Keratinocyte (primary cell): ENCODE measurements at regions not wholly inside any gene's neighbourhood (a gene's known extent, or its start where the extent isn't known, plus 50 kb on each side); places are given as distances from the start of the nearest gene placed in this dataset.

Experiments
- DNase-seq: peaks from one replicate; pipeline ENCODE4 v3.0.0-alpha.2; 2011; ENCODE audit warnings: low read depth, missing footprints, low spot score
- FAIRE-seq: peaks from 2 replicates; lab custom pipeline; 2011; peaks lifted over from hg19 to GRCh38; lab: Jason Lieb, UNC
- H2AFZ ChIP-seq: 2 replicates; pipeline ENCODE4 v1.6.0; 2012; ENCODE audit warnings: low read length, control low read depth, inconsistent platforms; ENCODE audit not compliant: control insufficient read depth
- H3K27ac ChIP-seq: 2 replicates; pipeline ENCODE4 v1.5.1; 2011; ENCODE audit warnings: low read length; ENCODE audit not compliant: control insufficient read depth, insufficient read depth
- H3K27me3 ChIP-seq: 3 replicates; pipeline ENCODE4 v1.6.0; 2011; ENCODE audit warnings: low read length; ENCODE audit not compliant: control insufficient read depth, insufficient read depth; ENCODE audit errors: extremely low read depth
- H3K36me3 ChIP-seq, 2 experiments: 2 replicates in 1 of 2; 3 replicates in 1 of 2; pipeline ENCODE4 v1.5.1; 2011; ENCODE audit warnings: low read length in 2 of 2, mild to moderate bottlenecking in 1 of 2; ENCODE audit not compliant: control insufficient read depth in 2 of 2, insufficient read depth in 2 of 2; ENCODE audit errors: extremely low read depth in 1 of 2
- H3K4me1 ChIP-seq: 3 replicates; pipeline ENCODE4 v1.5.1; 2011; ENCODE audit warnings: low read length; ENCODE audit not compliant: control insufficient read depth, insufficient read depth; ENCODE audit errors: extremely low read depth
- H3K4me2 ChIP-seq: 3 replicates; pipeline ENCODE4 v1.6.0; 2011; ENCODE audit warnings: low read depth, low read length; ENCODE audit not compliant: control insufficient read depth, insufficient read depth; ENCODE audit errors: extremely low read depth
- H3K4me3 ChIP-seq, 3 experiments: fragments of 200-600 bp in 1 of 3; sonication (generic) in 1 of 3; 2 replicates in 2 of 3; 3 replicates in 1 of 3; pipeline ENCODE4 v1.5.1; 2011 to 2016; ENCODE audit warnings: low read length in 3 of 3, mild to moderate bottlenecking in 3 of 3, control low read depth in 2 of 3, inconsistent platforms in 1 of 3, low read depth in 1 of 3, mixed read lengths in 1 of 3, mixed run types in 1 of 3, moderate library complexity in 1 of 3; ENCODE audit not compliant: control insufficient read depth in 2 of 3, insufficient read depth in 2 of 3; ENCODE audit errors: extremely low read depth in 1 of 3
- H3K79me2 ChIP-seq: 2 replicates; pipeline ENCODE4 v1.6.0; 2012; ENCODE audit warnings: low read length; ENCODE audit not compliant: control insufficient read depth, insufficient read depth
- H3K9ac ChIP-seq: 3 replicates; pipeline ENCODE4 v1.6.0; 2011; ENCODE audit warnings: low read length; ENCODE audit not compliant: control insufficient read depth, insufficient read depth; ENCODE audit errors: extremely low read depth
- H3K9me1 ChIP-seq: 3 replicates; pipeline ENCODE4 v1.6.0; 2011; ENCODE audit warnings: low read length; ENCODE audit not compliant: control insufficient read depth, insufficient read depth; ENCODE audit errors: extremely low read depth
- H3K9me3 ChIP-seq: 2 replicates; pipeline ENCODE4 v1.5.1; 2012; ENCODE audit warnings: low read depth, low read length; ENCODE audit not compliant: control insufficient read depth
- H4K20me1 ChIP-seq: 3 replicates; pipeline ENCODE4 v1.6.0; 2011; ENCODE audit warnings: low read length; ENCODE audit not compliant: control insufficient read depth, insufficient read depth; ENCODE audit errors: extremely low read depth
- CTCF ChIP-seq, 3 experiments: IDR thresholded peaks in 1 of 3; conservative IDR thresholded peaks in 1 of 3; optimal IDR thresholded peaks in 1 of 3; 2 replicates in 2 of 3; 3 replicates in 1 of 3; pipeline versions ENCODE3 to v1.5.1; 2011; ENCODE audit warnings: low read length in 3 of 3, mild to moderate bottlenecking in 3 of 3, moderate library complexity in 2 of 3, control low read depth in 1 of 3, inconsistent platforms in 1 of 3; ENCODE audit not compliant: insufficient read depth in 2 of 3; ENCODE audit errors: extremely low read depth in 1 of 3
- EZH2 ChIP-seq: IDR thresholded peaks from one replicate; pipeline ENCODE4 v1.6.1; 2012; ENCODE audit warnings: inconsistent platforms, mild to moderate bottlenecking, low read length, moderate library complexity
- dilution Hi-C: fragments of 300-500 bp; cut with MboI; formaldehyde crosslinking; loops from one replicate; pipeline ENCODE4 v1.7.0; 2020; ENCODE audit warnings: low sequenced_read_pairs; ENCODE audit not compliant: extremely low pct_ligation_motif_present

- peak; percentile 79 for FAIRE-seq
- TF ChIP-seq CTCF (optimal IDR thresholded peaks at IDR 0.05 in 1 of 3, IDR thresholded peaks at IDR 0.05 in 1 of 3, conservative IDR thresholded peaks at IDR 0.05 in 1 of 3; ENCODE audit: extremely low read depth in 1 of 3, insufficient read depth in 2 of 3, low read length in 3 of 3) (peak; percentile 97 to 99 (median 98)), EZH2 (no peak)
- dilution Hi-C loops = loop anchor here (25.0 kb wide), 1 partner anchor 106 kb away; no protein-coding TSS in a partner anchor
These were observed 262.0 kb upstream of the UMPS start for GRCh38 chr3:124467980-124468902.

GRCh38 chr3:124469555-124469954 lies 260.7 kb upstream of the UMPS start:
- H3K4me2 ChIP-seq = no peak overlapping the region
- H3K9ac ChIP-seq = no peak overlapping the region
- no peaks in the 10 kb centered on the region for H3K4me1 ChIP-seq
- no peaks in the 10 kb centered on the region for H3K79me2 ChIP-seq
- no peaks in the 10 kb centered on the region for H3K36me3 ChIP-seq
- peaks cover 4% of the 10 kb centered on the region for H3K27me3 ChIP-seq
- no peak overlapping the region for H3K4me3 ChIP-seq
- no peaks in the 10 kb centered on the region for H3K9me1 ChIP-seq
- H4K20me1 ChIP-seq = no peaks in the 10 kb centered on the region
- no peak overlapping the region for H3K27ac ChIP-seq
- TF ChIP-seq EZH2 = no peak
- TF ChIP-seq CTCF (optimal IDR thresholded peaks at IDR 0.05 in 1 of 3, IDR thresholded peaks at IDR 0.05 in 1 of 3, conservative IDR thresholded peaks at IDR 0.05 in 1 of 3; ENCODE audit: extremely low read depth in 1 of 3, insufficient read depth in 2 of 3, low read length in 3 of 3) = no peak
- no peaks in the 10 kb centered on the region for H3K9me3 ChIP-seq
- no peak overlapping the region for H2AFZ ChIP-seq
- DNase-seq (no peak), FAIRE-seq (no peak)
- dilution Hi-C loops = loop anchor here (25.0 kb wide), 1 partner anchor 107 kb away; no protein-coding TSS in a partner anchor

More at GRCh38 chr3:124467980-124468902, 262.0 kb upstream of the UMPS start:
- no peak for DNase-seq
- Histone ChIP-seq H3K4me1 (no peaks in the 10 kb centered on the region), H3K79me2 (no peaks in the 10 kb centered on the region), H4K20me1 (no peaks in the 10 kb centered on the region), H3K36me3 (no peaks in the 10 kb centered on the region), H3K27me3 (peaks cover 4% of the 10 kb centered on the region), H3K9ac (no peak overlapping the region), H3K4me2 (no peak overlapping the region), H3K27ac (no peak overlapping the region), H2AFZ (no peak overlapping the region), H3K9me3 (no peaks in the 10 kb centered on the region), H3K4me3 (no peak overlapping the region), H3K9me1 (no peaks in the 10 kb centered on the region)
